ENCODE measurements at regions not wholly inside any gene's neighbourhood (a gene's known extent, or its start where the extent isn't known, plus 50 kb on each side); places are given as distances from the start of the nearest gene placed in this dataset.
"Not testable (repeated sequence)": the region's sequence is repeated elsewhere in the genome, so short reads cannot be mapped to it uniquely, and the experiment has no call there.

GRCh38 chr17:20387549-20387948, 79.8 kb downstream of the LGALS9B start:
- DNase-seq (ENCODE audit: low spot score): not testable (repeated sequence)

GRCh38 chr17:20381358-20382300, 85.7 kb downstream of the LGALS9B start:
- DNase-seq (ENCODE audit: low spot score): peak; percentile 36

GRCh38 chr17:20380625-20381024, 86.7 kb downstream of the LGALS9B start:
- not testable (repeated sequence) for DNase-seq (ENCODE audit: low spot score)

GRCh38 chr17:20379251-20379650, 88.1 kb downstream of the LGALS9B start:
- DNase-seq (ENCODE audit: low spot score): not testable (repeated sequence)

GRCh38 chr17:20376642-20377041, 90.7 kb downstream of the LGALS9B start:
- DNase-seq (ENCODE audit: low spot score): not testable (repeated sequence)

GRCh38 chr17:20375745-20376144, 91.6 kb downstream of the LGALS9B start:
- not testable (repeated sequence) for DNase-seq (ENCODE audit: low spot score)
